ENCODE measurements at regions not wholly inside any gene's neighbourhood (a gene's known extent, or its start where the extent isn't known, plus 50 kb on each side); places are given as distances from the start of the nearest gene placed in this dataset.

DNA sequence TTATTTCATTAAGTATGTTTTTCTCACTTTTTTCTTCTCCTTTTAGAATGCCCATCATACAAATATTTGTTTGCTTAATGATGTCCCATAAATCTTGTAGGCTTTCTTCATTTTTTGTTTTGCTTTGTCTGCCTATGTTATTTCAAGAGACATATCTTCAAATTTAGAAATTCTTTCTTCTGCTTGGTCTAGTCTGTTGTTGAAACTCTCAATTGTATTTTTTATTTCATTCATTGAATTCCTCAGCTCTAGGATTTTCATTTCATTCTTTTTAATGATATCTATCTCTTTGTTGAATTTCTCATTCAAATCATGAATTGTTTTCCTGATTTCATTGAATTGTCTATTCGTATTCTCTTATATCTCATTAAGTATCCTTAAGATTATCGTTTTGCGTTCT is 125.1 kb upstream of the VIPR2 start:
- DNase-seq (ENCODE audit: low read depth in 4 of 4, low spot score in 3 of 4), result no peak

DNA sequence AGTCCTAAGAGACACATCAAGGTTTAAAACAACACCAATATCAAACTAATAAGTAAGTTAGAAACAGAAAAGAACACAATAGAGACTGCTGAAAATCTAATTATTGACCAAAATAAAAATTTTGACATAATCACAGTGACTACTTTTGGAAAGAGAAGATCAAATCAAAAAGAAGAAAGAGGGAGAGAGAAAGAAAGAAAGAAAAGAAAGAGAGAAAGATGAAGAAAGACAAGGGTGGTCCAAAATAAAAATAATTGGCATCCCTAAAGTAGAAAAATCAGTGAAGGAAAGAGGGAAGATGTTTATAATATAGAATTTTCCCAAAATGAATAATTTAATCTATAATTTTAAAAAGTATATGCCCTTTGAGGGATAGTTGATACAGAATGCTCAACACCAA is 118.8 kb upstream of the VIPR2 start:
- no peak for DNase-seq (ENCODE audit: low read depth in 4 of 4, low spot score in 3 of 4)

DNA sequence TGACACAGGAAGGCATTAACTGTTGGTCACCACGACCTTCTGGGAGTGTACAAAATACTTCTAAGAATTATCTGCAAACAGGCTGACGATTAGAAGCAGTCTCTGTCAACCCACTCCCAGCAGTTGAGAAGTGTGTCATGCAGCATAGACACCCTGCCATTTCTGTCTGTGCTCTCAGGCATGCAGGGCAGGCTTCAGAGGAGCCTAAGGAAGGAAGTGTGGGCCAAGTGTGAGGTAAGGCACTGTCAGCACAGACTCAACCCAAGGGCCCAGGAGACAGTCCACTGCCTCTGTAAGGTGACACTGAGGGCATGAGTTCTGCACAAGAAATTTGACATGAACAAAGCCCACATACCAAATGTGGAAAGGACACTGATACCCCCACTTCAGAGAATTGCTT is 109.0 kb upstream of the VIPR2 start:
- DNase-seq (ENCODE audit: low read depth in 4 of 4, low spot score in 3 of 4), result no peak

DNA sequence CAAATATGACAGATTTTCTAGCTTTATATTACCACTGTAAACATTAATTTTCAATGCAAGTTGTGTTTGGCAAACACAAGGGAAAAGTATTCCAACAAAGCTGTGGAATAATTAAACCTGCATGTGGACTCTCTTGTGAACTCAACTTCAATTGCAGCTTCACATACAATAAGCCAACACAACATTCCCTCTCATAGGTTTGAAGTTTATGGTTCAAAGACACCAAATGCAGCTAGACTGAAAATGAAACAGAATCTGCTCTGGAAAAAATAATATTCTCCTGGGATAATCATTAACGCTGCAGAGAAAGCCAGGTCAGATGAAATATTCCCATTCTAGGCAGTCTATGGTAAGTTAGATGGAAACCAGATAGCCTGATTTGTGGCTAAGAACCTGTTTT is 105.8 kb upstream of the VIPR2 start:
- no peak for DNase-seq (ENCODE audit: low read depth in 4 of 4, low spot score in 3 of 4)

DNA sequence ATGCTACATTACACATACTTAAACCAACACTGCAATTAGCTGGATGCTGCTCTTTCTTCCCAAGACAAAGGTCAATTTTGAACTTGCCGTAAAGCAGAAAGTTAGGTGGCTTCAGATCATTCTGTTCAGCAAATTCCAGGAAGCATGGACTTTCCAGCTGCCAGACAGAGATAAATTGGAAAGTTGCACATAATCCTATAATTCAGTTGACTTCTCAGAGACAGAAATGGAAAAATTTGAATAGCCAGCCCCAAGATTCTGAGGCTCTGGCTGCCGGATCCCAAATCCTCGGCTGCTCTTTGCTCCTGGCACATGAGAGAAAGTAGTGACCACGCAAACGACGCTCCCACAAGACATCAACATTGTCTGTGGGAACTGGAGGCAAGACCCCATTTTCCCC is 105.0 kb upstream of the VIPR2 start:
- no peak for DNase-seq (ENCODE audit: low read depth in 4 of 4, low spot score in 3 of 4)

DNA sequence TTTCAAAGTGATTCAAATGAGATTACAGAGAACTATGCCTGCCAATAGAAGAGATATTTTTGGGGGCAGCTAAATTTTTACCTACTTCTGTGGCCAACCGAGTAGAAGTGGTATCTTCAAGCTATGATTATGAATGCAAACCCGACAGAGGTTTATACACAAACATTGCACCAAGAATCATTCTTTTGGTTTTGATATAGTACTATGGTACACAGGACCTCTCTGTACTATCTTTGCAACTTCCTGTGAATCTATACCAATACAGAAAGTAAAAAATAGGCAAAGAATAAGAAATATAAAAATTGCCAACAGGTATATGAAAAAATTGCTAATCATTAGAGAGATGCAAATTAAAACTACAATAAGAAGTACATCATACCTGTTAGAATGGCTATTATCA is 103.2 kb upstream of the VIPR2 start:
- no peak for DNase-seq (ENCODE audit: low read depth in 4 of 4, low spot score in 3 of 4)

DNA sequence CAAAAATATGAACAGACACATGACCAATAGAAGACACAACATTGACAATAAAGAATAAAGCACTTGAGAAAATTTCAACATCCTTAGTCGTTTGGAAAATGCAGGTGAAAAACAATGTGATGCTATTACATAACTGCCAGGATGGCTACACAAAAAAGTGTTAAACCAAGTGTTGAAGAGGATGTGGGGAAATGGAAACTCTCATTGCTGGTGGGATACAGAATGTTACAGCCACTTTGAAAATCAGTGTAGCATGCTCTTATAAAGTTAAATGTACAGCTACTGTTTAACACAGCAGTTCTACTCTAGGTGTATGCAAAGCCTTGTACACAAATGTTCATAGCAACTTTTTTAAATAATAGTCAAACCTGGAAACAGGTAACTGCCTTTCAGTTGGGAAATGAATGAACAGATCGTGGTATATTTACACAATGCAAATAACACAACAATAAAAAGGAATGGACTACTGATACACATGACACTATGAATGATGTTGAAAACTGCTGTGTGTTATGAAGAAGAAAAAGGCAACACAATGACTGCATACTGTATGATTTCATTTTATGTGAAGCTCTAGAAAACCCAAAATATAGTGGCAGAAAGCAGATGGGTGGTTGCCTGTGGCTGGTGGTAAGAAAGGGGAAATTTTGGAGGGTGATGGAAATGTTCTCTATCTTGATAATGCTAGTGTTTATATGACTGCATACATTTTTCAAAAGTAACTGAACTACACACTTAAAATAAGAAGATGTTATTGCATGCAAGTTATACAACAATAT is 102.2 kb upstream of the VIPR2 start:
- DNase-seq (ENCODE audit: low read depth in 4 of 4, low spot score in 3 of 4), result no peak

DNA sequence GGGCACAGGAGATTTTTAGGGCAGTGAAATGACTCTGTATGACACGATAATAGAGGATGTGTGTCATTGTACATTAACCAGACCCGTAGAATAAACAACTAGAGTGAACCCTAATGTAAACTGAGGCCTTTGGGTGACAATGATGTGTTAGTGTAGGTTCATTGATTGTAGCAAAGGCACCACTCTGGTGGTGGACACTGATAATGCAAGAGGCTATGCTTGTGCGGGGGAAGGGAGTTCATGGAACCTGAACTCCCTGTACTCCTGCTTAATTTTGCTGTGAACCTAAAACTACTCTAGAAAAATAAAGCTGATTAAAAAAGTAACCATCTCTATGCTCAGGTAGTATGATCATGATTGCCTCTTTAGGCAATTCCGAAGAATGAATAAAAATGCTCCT is 96.3 kb upstream of the VIPR2 start:
- no peak for DNase-seq (ENCODE audit: low read depth in 4 of 4, low spot score in 3 of 4)

DNA sequence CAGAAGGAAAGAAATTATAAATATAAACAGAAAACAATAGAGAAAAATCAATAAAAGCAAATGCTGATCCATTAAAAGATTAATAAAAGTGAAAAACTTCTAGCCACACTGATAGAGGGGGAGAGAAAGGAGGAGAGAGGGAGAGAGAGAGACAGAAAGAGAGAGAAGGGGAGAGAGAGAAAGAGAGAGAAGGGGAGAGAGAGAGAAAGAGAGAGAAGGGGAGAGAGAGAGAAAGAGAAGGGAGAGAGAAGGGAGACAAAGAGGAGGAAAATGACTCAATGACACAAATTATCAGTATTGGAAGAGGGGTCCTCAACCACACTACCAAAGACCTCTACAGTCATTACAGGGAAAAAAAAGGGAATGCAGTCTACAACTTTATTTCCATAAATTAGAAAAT is 94.4 kb upstream of the VIPR2 start:
- no peak for DNase-seq (ENCODE audit: low read depth in 4 of 4, low spot score in 3 of 4)

DNA sequence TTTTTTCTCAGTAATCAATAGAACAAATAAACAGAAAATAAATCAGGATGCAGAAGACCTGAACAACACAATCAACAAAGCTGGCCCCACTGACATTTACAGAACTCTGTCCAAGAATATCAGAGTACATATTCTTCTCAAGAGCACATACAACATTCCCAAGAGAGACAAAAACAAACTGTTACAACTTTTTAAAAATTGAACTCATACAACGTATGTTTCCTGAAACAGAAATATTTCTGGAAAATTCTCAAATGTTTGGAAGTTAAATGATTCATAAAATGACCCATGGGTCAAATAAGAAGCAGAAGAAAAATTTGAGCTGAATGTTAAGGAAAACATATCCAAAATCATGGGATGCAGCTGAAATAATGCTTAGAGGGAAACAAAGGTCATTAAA is 93.9 kb upstream of the VIPR2 start:
- DNase-seq (ENCODE audit: low read depth in 4 of 4, low spot score in 3 of 4), result no peak

DNA sequence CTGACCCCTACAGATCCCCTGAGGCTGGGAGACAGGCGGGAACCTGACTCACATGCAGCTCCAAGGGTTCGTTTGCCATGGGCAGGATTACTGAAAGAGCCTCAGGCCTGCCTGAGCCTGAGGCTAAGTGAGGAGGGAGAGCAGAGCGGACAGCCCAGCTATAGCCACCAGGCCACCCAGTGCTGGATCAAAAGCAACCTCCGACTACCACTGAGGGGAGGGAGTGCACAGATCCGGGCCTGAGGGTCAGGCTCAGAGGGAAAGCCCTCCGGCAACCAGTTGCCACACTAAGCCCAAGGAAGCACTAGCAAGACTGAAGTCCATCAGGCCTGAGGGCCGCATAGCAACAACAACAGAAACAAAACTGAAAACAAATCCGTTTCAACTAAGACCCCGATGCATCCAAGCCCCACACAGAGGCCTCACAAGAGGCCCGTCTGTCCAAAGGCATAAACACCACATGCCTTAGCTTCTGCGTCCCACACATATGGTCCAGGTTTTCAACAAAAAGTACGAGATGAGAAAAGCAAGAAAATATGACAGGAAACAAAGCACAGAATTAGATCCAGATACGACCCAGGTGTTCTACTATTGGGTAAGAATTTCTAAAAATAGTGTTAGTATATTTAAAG is 92.5 kb upstream of the VIPR2 start:
- DNase-seq (ENCODE audit: low read depth in 4 of 4, low spot score in 3 of 4), result no peak

DNA sequence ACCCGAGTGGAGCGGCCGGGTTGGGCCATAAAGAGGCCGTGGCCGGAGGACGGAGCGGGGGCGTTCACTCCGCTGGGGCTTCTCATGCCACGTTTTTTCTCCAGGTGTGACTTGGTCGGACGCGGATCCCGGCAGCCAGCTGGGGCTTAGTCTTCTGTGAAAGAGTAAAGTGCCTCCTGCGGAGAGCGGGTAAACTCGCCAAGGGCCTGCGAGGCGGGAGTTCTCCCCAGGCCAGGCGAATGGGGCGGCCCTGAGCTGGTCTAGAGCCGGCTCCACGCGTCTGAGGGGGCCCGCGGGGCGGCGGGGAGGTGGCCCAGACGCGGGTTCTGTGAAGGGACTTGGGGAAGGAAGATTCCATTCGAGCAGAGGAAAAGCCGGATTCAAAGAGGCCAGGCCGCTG is 86.3 kb upstream of the VIPR2 start:
- DNase-seq (ENCODE audit: low read depth in 4 of 4, low spot score in 3 of 4), result no peak

DNA sequence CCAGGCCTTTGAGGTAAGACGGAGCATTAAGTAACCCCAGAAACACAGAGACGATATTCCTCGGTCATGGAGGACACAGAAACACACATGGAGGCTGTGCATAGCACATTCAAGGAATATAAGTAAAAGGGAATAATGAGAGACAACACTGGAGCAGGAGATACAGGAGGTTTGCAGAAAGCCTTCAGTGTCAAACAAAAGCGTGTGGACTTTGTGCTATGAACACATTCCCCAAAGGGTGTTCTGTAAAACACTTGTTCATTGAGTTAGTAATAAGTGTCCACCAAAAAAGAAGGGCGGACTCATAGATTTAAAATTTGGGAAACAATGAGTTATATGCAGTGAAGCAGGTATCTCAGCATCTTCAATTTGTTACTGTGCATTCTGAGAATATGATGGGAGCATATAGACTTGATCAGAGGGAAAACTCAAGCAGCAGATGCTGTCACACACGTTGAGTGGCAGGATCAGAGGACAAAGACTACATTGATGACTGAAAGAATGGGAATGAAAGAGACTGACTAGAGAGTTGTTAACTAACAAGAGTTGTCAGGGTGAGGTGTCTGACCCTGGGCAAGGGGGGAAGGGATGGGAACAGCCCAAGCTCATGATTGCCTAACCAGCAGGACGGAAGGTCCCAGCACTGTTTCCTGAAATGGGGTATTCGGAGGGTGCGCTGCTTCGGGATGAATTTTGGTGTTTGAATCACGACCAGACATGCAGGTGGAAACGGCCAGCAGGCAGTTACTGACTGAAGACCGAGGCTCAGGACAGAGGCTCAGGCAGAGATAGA is 85.2 kb upstream of the VIPR2 start:
- no peak for DNase-seq (ENCODE audit: low read depth in 4 of 4, low spot score in 3 of 4)

DNA sequence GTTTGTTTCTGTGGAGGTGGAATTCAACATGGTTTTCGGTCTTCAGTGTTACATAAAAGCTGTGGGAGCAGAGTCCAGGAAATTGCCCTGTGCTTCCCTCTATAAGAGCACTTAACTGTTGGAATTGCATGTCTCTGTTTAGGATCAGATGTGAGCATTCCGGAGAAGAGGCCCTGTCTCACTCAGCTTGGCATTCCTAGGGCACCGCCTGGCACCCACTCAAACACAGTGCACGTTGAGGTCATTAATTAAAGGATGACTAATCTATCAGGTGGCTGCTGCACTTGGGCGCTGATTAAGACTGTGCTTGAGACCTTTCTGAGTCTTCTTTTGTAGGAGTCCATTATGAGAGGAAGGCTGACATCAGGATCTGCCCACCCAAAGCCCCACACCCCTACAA is 82.8 kb upstream of the VIPR2 start:
- no peak for DNase-seq (ENCODE audit: low read depth in 4 of 4, low spot score in 3 of 4)

DNA sequence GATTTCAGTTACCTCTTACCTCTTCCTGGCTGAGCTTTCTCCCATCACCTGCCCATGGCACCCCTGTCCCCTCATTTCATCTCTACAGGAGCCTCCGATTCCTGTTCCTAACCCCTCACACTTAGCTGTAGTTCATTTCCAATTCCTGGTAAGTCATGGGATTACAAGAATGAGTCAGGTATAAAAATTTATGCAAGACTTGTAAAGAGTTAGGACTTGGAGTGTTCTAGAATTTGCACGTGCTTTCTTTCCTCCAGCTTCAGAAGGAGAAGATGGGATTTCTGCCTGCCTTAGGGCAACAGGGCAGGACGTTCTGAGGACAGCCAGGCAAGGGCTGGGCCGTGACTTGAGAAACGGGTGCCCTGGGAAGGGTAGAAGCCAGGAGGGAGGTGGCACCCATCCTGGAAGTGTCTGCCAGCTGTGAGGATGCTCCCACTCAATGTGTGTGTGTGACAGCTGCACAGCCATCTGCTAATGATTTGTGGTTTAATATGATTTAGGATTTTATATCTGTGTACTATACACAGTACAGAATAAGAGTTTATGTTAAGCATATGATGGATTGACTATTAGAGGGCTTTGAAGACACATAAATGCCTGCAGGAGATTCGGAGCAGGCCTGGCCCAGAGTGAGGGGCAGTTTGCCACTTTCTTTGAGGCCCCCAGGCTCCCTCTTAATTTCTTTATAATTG is 81.5 kb upstream of the VIPR2 start:
- no peak for DNase-seq (ENCODE audit: low read depth in 4 of 4, low spot score in 3 of 4)

DNA sequence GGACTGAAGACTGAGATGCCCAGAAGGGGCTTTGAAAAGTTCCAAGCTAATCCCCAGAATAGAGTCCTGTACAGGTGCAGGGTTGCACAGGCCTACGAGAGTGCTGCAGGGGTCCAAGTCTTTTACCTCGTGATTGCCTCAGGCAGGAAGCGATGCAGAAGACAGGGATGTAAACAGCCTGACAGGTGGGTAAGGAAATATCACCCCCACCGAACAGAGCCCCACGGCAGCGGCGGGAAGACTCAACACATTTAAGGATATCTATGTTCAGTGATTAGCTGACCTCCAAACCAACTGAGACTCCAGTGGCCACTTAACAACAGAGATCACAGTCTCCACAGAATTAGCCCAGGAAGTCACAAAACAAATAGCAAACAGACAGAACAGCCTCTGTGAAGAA is 73.9 kb upstream of the VIPR2 start:
- DNase-seq (ENCODE audit: low read depth in 4 of 4, low spot score in 3 of 4), result no peak

DNA sequence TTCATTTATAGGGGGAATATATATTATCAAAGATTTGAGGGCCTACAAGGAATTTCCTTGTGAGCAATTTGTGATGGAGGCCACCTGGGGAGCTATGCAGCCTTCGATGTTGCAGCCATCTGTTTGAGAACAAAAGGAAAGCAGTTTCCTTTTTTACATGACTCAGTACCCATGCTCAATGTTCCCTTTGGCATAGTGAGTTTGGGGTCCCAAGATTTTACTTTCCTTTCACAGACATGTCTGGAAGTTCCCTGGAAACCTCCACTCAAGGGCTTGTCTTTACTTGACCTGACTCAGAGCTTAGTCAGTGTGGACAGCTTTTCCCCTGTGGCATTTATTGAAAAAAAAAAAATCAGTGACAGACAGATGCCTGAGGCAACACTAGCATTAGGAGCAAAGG is 73.5 kb upstream of the VIPR2 start:
- no peak for DNase-seq (ENCODE audit: low read depth in 4 of 4, low spot score in 3 of 4)

DNA sequence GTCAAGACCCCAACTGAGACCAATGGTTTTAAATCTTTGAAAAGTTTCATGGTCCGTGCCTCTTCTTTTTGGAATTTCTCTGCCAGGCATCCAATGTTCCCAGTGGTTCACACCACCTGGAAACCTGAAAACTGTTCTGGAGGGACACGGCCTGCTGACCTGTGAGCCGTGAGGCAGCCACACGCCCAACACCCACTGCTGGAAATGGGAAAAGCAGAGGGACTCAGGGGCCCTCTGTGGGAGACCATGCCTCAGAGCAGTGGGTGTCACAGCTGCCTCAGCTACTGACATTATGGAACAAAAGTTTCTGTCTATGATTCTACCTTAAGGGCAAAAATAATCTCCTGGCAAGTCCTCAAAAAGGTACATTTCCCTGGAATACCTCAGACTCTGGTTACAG is 70.4 kb upstream of the VIPR2 start:
- DNase-seq (ENCODE audit: low read depth in 4 of 4, low spot score in 3 of 4), result no peak

DNA sequence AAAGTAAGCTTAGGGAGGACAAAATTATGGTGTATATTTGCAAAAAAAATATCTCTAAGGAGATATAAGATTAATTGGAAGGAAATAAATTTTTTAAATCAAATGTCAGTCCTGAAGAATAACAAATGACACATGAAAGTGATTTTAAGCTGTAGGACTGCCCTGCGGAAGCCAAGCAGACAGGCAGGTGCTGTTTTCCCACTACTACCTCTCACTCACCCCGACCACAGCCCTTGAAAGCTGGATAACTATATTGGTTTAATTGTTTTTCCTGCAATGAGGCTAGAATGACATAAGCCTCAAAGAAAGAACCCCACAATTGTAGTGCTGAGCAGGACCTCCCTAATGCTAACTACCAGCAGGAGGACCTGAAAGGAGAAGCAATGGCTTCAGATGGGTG is 68.6 kb upstream of the VIPR2 start:
- no peak for DNase-seq (ENCODE audit: low read depth in 4 of 4, low spot score in 3 of 4)

DNA sequence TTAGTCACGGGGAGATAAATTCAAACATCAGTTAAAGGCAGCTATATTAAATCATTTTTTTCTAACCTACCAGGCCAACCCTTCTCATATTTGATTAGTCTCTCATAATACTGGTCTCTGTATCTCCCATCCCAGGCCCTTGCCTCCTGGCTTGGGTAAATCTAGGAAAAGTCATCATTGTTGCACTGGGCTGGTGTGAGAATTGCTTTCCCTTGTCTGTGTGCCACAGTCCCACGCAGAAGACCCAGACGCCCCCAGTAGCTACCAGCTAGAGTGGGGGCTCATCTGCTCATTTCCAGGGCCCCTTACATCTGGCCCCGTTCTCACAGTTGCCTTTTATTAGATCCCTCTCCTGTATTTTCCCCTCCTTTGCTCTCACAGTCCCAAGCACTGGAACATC is 67.6 kb upstream of the VIPR2 start:
- DNase-seq (ENCODE audit: low read depth in 4 of 4, low spot score in 3 of 4), result no peak

DNA sequence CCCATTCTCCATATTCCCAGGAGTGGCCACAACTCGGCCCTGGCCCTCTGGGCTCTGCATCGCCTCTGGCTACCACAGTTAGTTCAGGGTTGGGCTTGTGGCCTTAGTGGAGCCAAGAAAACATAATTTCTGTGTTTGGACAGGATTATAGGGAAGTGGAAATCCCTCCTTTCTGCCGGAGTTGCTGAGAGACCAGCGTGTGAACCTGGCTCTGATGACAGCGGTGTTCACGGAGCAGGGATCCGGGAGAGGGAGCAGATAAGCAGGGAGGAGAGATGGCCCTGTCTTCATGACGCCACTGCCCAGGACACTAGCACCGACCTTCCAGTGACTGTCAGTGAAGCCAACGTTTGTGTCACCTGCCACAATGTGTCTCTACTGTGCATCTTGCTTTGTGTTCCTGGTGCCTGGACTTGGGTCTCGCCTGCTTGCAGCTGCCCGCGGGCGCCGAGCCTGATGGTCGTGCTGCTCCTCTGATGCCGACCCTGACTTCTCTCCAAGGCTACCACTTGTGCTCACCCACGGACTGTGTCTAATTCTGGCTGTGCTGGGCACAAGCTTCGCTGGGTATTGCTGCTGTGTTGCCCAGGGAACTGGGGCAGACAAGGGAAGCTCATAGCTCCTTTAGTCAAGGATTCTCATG is 67.0 kb upstream of the VIPR2 start:
- DNase-seq (ENCODE audit: low read depth in 4 of 4, low spot score in 3 of 4), result no peak
